ENCODE measurements at regions not wholly inside any gene's neighbourhood (a gene's known extent, or its start where the extent isn't known, plus 50 kb on each side); places are given as distances from the start of the nearest gene placed in this dataset.

DNA sequence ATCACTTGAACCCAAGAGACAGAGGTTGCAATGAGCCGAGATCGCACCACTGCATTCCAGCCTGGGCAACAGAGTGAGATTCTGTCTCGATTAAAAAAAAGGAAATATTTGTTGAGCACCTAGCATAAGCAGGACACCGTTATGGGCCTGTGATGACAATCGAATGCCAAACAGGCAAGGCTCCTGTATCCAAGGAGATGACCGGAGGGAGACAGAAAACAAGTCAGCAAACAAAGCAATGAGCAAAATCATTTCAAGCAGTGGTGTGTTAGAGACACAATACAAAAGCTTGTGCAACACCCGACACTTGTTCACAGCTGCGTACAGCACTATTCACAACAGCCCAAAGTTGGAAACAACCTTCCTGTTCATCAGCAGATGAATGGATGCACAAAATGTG is 87.1 kb upstream of the CPEB4 start:
- no peak for DNase-seq (ENCODE audit: low spot score)

DNA sequence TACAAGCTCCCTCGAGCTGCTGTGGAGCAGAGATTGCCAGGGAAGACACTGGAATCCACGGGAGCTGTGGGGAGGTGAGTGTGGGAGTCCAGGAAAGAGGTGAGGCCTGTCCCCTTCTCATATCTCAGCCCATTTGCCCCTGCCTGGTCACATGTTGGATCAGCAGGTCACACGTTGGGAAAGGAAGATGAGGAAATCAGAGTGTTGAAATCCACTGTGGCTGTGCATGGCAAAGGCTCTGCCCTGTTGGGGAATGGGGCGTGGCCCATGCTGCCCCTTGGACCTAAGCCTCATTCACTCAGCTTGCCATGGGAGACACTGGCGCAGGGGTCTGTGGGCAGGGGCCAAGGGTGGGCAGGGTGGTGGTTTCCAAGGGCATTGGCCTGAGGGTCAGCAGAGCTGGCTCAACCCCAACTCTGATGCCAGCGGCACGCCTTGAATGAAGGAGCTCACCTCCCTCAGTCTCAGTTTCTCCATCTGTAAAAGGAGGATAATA is 85.4 kb upstream of the CPEB4 start:
- peak; percentile 90 for DNase-seq (ENCODE audit: low spot score)

DNA sequence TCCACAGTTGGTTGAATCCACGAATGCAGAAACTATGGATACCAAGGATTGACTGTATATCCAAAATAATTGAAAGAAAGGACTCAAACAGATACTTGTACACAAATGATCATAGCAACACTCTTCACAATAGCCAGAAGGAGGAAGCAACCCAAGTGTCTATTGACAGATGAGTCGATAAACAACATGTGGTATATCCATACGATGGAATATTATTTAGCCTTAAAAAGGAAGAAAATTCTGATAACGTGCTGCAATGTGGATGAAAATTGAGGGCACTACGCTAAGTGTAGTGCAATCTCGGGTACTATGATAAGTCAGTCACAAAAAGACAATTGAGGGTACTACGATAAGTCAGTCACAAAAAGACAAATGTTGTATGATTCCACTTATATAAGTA is 83.6 kb upstream of the CPEB4 start:
- DNase-seq (ENCODE audit: low spot score) = no peak

DNA sequence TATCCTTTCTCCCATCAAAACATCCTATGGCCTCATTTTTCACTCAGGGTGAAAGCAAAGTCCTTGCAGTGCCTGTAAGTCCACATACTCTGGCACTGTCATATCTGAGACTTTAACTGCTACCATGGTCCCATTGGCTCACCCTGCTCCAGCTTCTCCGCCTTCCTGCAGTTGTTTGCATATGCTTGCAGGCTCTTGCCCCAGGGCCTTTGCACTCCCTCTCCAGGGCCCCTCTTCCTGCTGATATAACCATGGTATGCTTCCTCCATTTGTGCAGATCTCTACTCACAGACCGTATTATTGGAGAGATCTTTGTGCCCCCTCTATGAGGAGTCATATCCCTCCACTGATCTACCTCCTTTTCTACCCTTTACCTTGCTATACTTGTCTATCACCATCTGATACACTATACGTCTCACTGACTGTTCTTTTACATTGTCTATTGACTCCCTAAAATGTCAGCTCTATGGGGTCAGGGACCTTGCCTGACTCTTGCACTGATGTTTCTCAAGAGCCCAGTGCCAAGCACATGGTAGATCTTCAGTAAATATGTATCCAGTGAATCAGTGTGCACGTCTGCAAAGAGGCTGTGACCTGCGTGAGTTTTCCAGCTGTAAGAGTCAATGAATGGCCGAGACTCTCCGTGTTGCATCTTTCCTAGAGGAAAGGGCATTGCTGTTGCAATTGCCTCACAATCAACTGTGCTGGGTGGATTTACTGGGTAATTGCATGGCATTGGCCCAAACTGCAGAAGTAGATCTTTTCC is 81.7 kb upstream of the CPEB4 start:
- DNase-seq (ENCODE audit: low spot score) = no peak

DNA sequence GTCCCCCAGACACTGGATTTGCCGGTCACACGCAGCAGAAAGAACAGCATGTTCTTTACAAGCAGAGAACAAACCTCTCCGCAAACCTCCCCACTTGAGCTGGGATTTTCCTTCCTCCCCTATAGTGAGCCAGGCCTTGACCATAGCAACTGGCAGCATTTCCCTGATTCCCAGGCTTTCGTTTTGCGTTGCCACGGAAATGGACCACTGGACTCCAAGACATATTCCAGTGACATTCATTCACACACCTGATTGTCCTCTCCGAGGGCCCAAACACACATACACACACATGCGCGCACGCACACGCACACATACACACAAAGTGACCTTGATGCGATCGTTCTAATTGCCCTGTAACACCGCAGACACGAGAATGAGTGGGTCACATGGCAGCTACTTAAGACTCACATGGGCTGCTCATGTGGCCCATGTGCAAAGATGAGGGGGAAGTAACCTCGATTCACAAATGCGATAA is 80.9 kb upstream of the CPEB4 start:
- DNase-seq (ENCODE audit: low spot score) = no peak

DNA sequence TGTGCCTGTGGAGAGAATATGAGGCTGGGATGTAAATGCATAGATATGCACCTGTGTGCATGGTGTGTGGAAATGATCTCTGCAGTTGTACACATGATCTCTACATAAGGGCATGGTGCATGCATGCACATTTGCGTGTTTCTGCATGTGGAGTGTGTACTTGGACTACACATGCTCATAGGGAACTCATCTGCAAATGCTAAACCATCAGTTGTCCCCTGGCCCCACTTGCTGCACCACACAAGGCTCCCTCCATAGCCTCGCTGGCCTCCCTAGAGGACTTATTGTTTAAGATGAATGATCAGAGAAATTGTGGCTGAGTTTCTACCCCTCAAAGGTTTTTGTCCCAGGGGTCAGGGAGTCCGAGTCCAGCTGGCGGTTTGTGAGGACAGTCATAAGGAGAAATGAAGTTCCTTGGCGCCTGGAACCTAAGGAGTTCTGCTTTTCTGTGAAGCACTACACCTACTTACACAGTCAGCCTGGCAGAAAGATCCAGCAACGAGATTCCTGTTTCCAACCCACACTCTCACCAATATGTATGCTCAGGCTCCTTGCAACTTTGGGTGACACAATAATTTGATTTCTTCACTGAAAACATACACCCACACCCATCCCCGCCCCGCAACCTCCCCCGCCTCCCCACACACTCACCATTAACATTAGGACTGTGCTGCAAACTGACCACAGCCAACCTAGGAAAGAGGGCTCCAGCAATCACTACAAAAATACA is 79.9 kb upstream of the CPEB4 start:
- no peak for DNase-seq (ENCODE audit: low spot score)

DNA sequence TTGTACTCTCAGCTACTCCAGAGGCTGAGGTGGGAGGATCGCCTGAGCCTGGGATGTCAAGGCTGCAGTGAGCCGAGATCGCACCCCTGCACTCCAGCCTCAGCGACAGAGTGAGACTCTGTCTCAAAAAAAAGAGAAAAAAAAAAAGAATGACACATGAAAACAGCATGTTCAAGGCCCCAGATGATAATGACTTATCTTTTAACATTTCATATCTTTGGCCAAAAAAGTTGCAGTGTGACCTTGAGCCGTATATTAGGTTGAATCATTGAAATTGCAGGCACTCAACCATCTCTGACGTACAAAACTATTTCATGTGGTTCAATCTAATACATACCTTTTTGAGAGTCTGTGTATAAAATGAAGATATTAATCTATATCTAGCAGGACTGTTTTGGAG is 79.1 kb upstream of the CPEB4 start:
- no peak for DNase-seq (ENCODE audit: low spot score)

DNA sequence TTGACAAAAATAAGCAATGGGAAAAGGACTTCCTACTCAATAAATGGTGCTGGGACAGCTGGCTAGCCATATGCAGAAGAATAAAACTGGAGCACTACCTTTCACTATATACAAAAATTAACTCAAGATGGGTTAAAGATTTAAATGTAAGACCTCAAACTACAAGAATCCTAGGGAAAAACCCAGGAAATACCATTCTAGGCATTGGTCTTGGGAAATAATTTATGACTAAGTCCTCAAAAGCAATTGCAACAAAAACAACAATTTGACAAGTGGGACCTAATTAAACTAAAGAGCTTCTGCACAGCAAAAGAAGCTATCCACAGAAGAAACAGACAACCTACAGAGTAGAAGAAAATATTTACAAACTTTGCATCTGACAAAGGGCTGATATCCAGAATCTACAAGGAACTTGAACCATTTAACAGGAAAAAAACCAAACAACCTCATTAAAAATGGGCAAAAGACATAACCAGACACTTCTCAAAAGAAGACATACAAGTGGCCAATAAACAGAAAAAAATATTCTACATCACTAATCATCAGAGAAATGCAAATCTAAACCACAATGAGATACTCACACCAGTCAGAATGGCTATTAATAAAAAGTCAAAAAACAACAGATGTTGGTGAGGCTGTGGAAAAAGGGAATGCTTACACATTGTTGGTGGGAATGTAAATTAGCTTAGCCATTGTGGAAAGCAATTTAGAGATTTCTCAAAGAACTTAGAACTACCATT is 75.2 kb upstream of the CPEB4 start:
- no peak for DNase-seq (ENCODE audit: low spot score)

DNA sequence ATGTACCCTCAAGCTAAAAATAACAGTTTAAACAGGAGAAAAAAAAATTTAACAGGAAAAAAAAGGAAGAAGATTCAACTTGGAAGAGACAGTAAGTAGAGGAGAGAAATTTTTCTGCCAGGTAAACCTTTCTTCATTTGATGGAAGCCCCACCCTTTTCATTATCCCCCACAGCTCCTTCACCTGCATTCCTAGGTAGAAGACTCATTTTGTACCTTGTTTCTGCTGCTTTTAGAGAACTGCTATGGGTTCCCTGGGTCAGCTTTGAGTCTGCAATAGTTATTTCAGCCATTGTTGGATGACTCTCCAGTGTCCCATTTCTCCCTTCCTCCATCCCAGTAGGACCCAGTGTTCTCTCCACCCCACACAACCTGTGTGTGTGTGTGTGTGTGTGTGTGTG is 74.1 kb upstream of the CPEB4 start:
- no peak for DNase-seq (ENCODE audit: low spot score)

DNA sequence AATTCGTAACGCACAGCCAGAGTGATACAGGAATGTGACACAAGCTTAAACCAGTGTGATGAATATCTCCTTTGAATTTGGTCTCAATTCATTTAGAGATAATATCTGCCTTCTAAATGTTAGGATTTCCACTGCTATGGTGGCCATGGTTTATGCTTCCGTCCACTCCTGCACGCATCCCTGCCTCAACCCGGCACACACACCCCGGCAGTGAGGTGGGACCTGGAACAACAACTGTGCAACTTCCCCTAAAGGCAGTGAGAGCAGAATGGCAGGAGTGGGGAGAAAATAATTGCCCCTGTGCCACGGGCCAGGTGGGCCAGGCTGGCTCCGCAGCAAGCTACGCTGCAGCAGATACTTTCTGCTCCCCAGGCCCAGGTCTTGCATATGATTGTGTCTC is 72.6 kb upstream of the CPEB4 start:
- DNase-seq (ENCODE audit: low spot score) = no peak

DNA sequence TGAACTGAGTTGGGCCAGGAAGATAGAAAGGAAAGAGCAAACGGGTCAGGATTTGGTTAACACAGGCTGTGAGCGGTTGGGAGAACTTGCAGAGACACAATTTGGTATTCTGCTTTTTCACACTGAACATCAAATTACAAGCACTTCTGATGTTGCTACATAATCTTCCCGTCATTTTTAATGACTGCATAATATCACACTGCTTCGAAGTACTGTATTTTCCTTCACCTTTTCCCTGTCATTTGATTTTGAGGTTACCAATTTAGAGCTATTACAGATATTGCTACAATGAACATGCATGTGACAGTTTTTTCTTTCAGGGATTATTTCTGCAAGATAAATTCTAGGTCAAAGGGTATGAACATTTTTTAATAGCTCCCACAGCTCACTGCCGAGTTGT is 71.4 kb upstream of the CPEB4 start:
- DNase-seq (ENCODE audit: low spot score) = no peak

DNA sequence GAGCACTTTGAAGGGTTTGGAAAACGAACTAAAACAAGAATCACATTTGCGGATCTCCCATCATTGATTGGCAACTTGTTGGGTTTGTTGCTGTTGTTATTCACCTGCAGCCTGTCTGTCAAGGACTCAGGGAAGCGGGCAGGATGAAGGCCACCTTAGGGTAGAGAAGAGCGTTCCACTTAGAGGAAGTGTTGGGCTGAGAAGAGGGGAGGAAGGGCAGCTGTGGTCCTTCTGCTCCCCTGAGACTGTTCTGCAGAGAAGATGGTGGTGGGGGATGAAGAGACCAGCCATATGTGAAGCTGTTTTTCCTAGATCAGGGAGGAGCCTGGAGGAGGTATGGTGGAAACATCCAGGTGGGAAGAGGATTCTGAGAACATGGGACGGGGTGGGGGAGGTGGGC is 70.6 kb upstream of the CPEB4 start:
- no peak for DNase-seq (ENCODE audit: low spot score)

DNA sequence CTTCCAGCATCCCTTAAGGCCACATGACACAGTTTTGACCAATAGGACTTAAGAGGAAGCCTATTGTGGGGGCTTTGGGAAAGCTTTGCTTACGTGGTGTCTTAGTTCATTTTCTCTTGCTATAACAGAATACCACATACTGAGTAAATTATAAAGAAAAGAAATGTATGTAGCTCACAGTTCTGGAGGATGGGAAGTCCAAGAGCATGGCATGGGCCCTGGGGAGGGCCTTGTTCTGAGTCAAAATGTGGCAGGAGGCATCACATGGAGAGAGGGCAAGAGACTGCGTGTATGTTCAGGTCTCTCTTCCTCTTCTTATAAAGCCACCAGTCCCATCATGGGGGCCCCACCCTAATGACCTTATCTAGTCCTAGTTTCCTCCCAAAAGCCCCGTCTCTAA is 68.6 kb upstream of the CPEB4 start:
- no peak for DNase-seq (ENCODE audit: low spot score)

DNA sequence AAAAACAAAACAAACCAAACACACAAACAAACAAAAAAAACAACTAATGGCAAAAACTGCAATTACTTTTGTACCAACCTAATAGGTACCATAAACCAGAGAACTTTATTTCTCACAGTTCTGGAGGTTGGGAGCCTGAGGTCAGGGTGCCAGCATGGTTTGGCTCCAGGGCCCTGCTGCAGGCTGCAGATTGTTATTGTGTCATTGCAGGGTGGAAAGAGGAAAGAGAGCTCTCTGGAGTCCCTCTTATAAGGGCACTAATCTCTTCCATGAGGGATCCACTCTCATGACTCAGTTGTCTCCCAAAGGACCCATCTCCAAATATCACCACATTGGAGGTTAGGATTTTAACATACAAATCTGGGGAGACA is 64.9 kb upstream of the CPEB4 start:
- DNase-seq (ENCODE audit: low spot score) = no peak

DNA sequence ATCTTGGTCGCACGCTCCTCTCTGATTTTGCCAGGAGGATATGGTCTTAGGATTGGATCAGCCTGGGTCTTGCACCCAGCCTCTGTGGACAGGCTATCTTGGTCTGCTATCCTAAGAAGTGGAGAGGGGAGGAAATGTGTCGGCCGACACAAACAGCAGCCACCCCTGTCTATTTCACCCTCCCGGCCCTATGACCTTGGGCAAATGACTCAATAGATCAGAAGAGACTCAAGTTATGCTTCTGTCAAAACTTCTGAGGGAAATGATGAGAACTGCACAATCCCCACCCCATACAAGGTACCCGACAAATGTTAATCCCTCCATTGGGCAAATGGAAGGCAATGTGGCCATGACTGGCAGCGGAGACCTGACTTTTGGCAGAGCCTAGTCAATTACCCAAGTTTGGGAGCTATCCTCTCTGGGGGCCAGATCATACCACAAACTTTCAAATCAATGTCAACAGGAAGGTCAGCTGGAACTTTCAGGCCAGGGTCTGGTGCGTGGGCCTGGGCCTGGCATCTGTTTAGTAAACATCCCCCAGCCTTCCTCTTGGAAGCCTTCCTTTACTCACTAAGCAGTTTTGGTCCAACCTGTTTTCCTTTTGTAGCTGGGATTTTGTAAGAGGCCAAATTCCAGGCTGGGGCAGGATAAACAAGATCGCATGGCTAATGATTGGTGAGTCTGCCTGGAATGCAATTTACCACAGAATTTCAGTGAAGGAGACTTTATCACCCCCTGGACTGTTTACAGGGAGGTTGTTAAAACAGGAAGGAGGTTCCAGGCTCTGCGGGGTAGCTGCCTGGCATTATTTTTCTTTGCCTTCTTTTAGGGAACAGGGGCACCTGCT is 64.2 kb upstream of the CPEB4 start:
- DNase-seq (ENCODE audit: low spot score) = peak; percentile 71

DNA sequence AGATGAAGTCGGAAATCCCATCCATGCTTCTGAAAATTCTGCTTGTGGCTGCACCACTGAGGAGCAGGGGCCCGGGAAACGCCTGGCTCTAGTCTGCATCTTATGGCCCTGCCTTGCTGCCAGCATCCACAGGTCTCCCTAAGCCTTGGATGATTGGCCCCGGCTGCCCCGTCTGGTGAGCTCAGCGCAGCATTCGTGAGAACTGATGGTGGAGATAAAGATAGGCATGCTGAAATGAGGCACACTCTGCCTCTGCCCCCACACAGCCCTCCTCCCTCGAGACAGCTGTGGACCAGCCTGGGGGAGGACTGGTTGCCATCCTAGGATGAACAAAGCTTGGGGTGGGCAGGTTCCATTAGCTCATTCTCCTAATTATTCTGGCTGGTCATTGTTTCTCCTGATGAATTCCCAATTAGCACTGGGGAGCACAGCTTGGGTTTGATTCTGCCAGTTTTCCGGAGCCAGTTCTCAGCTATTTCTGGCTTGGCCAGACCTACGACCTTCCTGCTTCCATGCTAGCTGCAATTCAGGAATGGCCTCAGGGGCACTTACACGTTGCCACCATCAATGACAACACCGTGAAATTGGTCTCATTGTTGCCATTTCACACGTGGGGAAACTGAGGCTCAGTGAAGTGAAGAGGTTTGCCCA is 62.8 kb upstream of the CPEB4 start:
- no peak for DNase-seq (ENCODE audit: low spot score)

DNA sequence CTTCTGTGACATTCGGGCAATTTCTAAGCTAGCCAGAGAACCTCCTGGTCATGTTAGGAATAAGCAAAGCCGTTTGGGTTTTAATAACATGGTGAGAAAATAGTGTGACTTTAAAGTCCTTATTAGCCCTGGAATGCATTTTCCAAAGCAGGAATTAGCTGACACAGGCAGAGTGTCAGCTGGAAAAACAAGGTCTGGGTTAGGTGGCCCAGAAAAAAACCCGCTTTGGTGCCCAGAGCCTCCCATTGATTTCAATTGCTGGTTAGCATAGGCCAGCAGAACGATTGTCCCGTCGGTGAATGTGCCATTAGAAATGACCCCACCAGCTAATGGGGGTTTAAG is 62.1 kb upstream of the CPEB4 start:
- DNase-seq (ENCODE audit: low spot score) = no peak

DNA sequence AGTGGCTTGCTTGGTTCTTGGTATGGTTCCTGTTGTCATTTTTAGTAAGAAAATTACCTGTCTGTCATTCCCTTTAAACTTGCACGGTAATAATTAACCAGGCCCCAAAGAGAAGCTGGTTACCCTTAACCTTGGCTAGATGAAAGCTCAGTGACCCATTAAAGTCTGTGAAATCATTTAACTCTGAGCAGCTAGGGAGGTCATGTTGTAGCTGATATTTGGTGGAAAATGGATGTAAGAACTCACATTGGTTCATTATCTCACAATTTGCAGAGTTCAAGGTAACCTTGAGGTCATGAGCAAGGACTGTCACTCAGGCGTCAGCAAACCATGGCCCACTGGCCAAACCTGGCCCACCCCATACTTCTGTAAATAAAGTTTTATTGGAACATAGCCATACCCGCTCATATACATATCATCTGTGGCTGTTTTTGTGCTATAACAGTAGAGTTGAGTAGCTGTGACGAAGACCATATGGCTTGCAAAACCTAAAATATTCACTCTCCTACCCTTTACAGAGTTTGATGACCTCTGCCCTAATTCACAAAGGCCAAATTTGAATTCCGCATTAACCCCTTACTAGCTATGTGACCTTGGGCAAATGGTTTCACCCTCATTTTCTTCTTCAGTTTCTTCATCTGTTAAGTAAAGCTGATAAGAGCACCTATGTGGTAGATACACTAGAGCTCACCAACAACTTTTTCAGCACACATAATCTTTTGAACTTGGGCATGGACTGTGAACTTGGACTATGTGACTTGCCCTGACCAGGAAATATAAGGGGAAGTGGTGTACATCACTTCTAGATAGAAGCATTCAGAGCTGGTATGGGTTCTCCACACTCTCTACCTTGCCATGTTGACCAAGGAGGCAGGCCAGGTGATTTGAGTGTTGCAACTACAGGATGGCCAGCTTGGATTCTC is 61.5 kb upstream of the CPEB4 start:
- no peak for DNase-seq (ENCODE audit: low spot score)

DNA sequence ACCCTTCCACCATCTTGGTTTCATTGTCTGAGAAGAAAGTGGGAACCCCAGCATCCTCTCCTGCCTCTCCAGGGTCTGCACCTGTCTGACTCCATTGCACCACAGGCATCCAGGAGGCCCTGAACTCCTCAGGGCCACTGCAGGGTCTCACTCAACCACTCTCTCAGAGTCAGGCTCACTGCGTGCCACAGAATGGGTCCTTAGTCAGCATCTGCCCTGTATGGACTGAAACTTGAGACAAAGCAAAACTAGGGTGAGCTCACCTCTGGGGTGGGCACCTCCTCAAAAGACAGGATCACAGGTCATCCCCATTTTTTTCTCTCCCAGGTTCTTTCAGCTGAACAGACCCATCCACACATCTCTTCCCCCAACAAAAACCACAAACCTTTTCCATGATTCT is 59.2 kb upstream of the CPEB4 start:
- no peak for DNase-seq (ENCODE audit: low spot score)

DNA sequence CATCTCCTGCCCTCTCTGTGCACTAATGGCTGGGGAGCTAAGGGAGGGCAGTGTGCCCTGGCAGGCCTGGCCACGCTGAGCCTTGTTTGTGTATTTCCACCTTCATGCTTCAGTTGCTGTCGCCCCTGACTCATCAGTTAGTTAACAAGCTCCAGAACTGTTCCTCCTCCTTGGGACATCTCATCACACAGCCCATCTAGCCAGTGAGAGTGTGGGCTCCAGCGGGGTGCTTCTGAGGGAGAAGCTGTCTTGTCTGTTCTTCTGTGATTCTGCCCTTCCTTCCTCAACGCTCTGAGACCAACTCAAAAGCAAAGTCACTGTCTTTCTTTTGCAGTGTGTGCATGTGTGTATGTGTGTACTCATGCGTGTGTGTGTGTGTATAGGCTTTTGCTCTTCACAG is 58.3 kb upstream of the CPEB4 start:
- no peak for DNase-seq (ENCODE audit: low spot score)

DNA sequence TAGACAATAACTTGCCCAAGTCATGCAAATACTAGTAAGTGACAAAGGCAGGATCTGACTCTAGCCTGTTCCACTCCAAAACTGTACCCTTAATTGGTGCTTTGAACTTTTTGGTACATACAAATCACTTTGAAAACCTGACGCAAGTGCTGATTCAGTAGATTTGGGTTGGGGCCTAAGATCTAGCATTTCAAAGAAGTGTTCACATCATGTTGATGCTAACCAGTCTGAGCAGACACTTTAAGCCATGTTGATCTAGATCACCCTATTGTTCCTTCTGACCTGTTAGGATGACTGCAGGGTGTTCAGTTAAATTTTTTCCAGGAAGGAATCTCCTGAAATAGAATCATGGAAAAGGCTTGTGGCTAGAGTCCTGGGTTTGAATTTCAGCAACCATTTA is 57.7 kb upstream of the CPEB4 start:
- no peak for DNase-seq (ENCODE audit: low spot score)

Measured in SW480 (cell line).